GM21447 (cell line): ENCODE measurements at regions not wholly inside any gene's neighbourhood (a gene's known extent, or its start where the extent isn't known, plus 50 kb on each side); places are given as distances from the start of the nearest gene placed in this dataset.

Experiments used
- ATAC-seq: cut with Tn5 transposase; IDR thresholded peaks from one replicate; pipeline ENCODE4 v1.9.1; 2021; ENCODE audit not compliant: unreplicated experiment

GRCh38 chr4:167290678-167291077 is 56.4 kb upstream of the SPOCK3 start:
- ATAC-seq, result no peak

- no peak for ATAC-seq
Observed at GRCh38 chr4:167308876-167309275, 74.6 kb upstream of the SPOCK3 start.

- no peak for ATAC-seq
Observed at GRCh38 chr4:167321299-167321698, 87.0 kb upstream of the SPOCK3 start.

GRCh38 chr4:167339781-167340180 is 105.5 kb upstream of the SPOCK3 start:
- ATAC-seq, result no peak

GRCh38 chr4:167359711-167360110 is 125.4 kb upstream of the SPOCK3 start:
- no peak for ATAC-seq

- no peak for ATAC-seq
Observed at GRCh38 chr4:167379076-167379835, 145.0 kb upstream of the SPOCK3 start.

GRCh38 chr4:167380964-167381363 is 146.7 kb upstream of the SPOCK3 start:
- ATAC-seq, result no peak

- no peak for ATAC-seq
Observed at GRCh38 chr4:167383291-167383690, 149.0 kb upstream of the SPOCK3 start.

- ATAC-seq, result no peak
Observed at GRCh38 chr4:167397586-167397985, 163.3 kb upstream of the SPOCK3 start.

- no peak for ATAC-seq
Observed at GRCh38 chr4:167399201-167399600, 164.9 kb upstream of the SPOCK3 start.

GRCh38 chr4:167406181-167406580 is 171.9 kb upstream of the SPOCK3 start:
- no peak for ATAC-seq

GRCh38 chr4:167415461-167415860 is 181.2 kb upstream of the SPOCK3 start:
- ATAC-seq, result no peak

GRCh38 chr4:167419468-167420140 is 185.3 kb upstream of the SPOCK3 start:
- no peak for ATAC-seq

- no peak for ATAC-seq
Observed at GRCh38 chr4:167421201-167421600, 186.9 kb upstream of the SPOCK3 start.

GRCh38 chr4:167424341-167425256 is 190.3 kb upstream of the SPOCK3 start:
- no peak for ATAC-seq

GRCh38 chr4:167428156-167428555 is 193.9 kb upstream of the SPOCK3 start:
- no peak for ATAC-seq

- ATAC-seq, result no peak
Observed at GRCh38 chr4:167431371-167431770, 197.1 kb upstream of the SPOCK3 start.

- no peak for ATAC-seq
Observed at GRCh38 chr4:167435786-167436185, 201.5 kb upstream of the SPOCK3 start.

- ATAC-seq, result no peak
Observed at GRCh38 chr4:167443841-167444240, 209.5 kb upstream of the SPOCK3 start.

- ATAC-seq, result no peak
Observed at GRCh38 chr4:167452922-167453430, 218.7 kb upstream of the SPOCK3 start.

GRCh38 chr4:167456619-167457018 is 222.3 kb upstream of the SPOCK3 start:
- ATAC-seq, result no peak
